Muscle of back (tissue), 3 donors: ENCODE measurements at regions not wholly inside any gene's neighbourhood (a gene's known extent, or its start where the extent isn't known, plus 50 kb on each side); places are given as distances from the start of the nearest gene placed in this dataset.
A peak's percentile ranks its signal among the peaks of the same experiment; 100 is the strongest.
"Not testable (repeated sequence)": the region's sequence is repeated elsewhere in the genome, so short reads cannot be mapped to it uniquely, and the experiment has no call there.

Source experiments
- DNase-seq, 3 donors: peaks; one replicate each; pipeline versions ENCODE4 v3.0.0 to v3.0.0-alpha.2; 2013

- peak in 1 of 3 donors; percentile 18 for DNase-seq
Observed at GRCh38 chr1:215287362-215287761, 204.8 kb downstream of the KCNK2 start.

- no peak for DNase-seq
Observed at GRCh38 chr1:215290018-215290417, 207.5 kb downstream of the KCNK2 start.

GRCh38 chr1:215292932-215293331 is 210.4 kb downstream of the KCNK2 start:
- no peak for DNase-seq

- no peak for DNase-seq
Observed at GRCh38 chr1:215306426-215306825, 223.9 kb downstream of the KCNK2 start.

- DNase-seq: no peak
Observed at GRCh38 chr1:215321802-215322201, 239.3 kb downstream of the KCNK2 start.

- DNase-seq: not testable (repeated sequence)
Observed at GRCh38 chr1:215323992-215324391, 241.5 kb downstream of the KCNK2 start.

GRCh38 chr1:215330426-215330825 is 236.7 kb upstream of the KCTD3 start:
- no peak for DNase-seq

GRCh38 chr1:215344539-215344938 is 222.6 kb upstream of the KCTD3 start:
- DNase-seq: peak in 1 of 3 donors; percentile 22

- no peak for DNase-seq
Observed at GRCh38 chr1:215345208-215345607, 221.9 kb upstream of the KCTD3 start.

GRCh38 chr1:215345766-215346165 is 221.3 kb upstream of the KCTD3 start:
- peak; percentile 29 to 67 (median 35) for DNase-seq

GRCh38 chr1:215357901-215358300 is 209.2 kb upstream of the KCTD3 start:
- no peak for DNase-seq

GRCh38 chr1:215358356-215358755 is 208.7 kb upstream of the KCTD3 start:
- DNase-seq: no peak

- no peak for DNase-seq
Observed at GRCh38 chr1:215360031-215360430, 207.1 kb upstream of the KCTD3 start.

- no peak for DNase-seq
Observed at GRCh38 chr1:215360758-215361157, 206.3 kb upstream of the KCTD3 start.

GRCh38 chr1:215375381-215375780 is 191.7 kb upstream of the KCTD3 start:
- DNase-seq: peak in 1 of 3 donors; percentile 37

- DNase-seq: peak in 2 of 3 donors; percentile 33 to 89
Observed at GRCh38 chr1:215376544-215377264, 190.4 kb upstream of the KCTD3 start.

- DNase-seq: no peak
Observed at GRCh38 chr1:215377746-215378145, 189.4 kb upstream of the KCTD3 start.

GRCh38 chr1:215380566-215380965 is 186.5 kb upstream of the KCTD3 start:
- DNase-seq: no peak

- peak in 2 of 3 donors; percentile 1 to 14 for DNase-seq
Observed at GRCh38 chr1:215393476-215393875, 173.6 kb upstream of the KCTD3 start.

GRCh38 chr1:215394084-215394991 is 172.8 kb upstream of the KCTD3 start:
- DNase-seq: no peak

- DNase-seq: peak in 1 of 3 donors; percentile 3
Observed at GRCh38 chr1:215397106-215397505, 170.0 kb upstream of the KCTD3 start.

- no peak for DNase-seq
Observed at GRCh38 chr1:215397843-215398242, 169.3 kb upstream of the KCTD3 start.

GRCh38 chr1:215399787-215400186 is 167.3 kb upstream of the KCTD3 start:
- no peak for DNase-seq
